GM12865 (cell line): ENCODE measurements at regions not wholly inside any gene's neighbourhood (a gene's known extent, or its start where the extent isn't known, plus 50 kb on each side); places are given as distances from the start of the nearest gene placed in this dataset.

Source experiments
- DNase-seq: peaks from one replicate; pipeline ENCODE4 v3.0.0; 2010; ENCODE audit warnings: low read depth
- H3K4me3 ChIP-seq: 2 replicates; pipeline ENCODE4 v1.5.1; 2011; ENCODE audit warnings: mild to moderate bottlenecking, low read depth, low read length, control low read depth
- TF ChIP-seq, protein P1 (sequence below): IDR thresholded peaks from 2 replicates; pipeline ENCODE4 v1.5.1; 2011; ENCODE audit warnings: low read length, control low read depth, low read depth, inconsistent platforms; ENCODE audit not compliant: insufficient read depth; ENCODE audit errors: missing control alignments

DNA sequence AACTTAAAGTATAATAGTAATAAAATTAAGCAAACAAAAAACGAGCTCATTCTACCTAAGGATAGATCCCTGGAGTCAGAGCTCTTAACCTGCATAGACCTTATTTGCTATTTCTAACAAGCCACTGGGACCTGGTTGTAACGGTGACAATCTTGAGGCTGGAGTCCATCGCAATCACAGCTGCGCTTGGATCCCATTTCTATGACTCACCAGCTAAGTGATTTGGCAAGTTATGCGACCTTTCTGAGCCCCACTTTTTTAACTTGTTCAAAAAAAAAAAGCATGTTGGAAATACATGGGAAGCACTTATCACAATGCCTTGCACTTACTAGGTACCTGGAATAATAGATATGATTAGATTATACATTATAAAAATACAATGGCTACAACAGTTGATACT, 389.5 kb upstream of the CDH4 start:
- TF ChIP-seq, protein P1, sequence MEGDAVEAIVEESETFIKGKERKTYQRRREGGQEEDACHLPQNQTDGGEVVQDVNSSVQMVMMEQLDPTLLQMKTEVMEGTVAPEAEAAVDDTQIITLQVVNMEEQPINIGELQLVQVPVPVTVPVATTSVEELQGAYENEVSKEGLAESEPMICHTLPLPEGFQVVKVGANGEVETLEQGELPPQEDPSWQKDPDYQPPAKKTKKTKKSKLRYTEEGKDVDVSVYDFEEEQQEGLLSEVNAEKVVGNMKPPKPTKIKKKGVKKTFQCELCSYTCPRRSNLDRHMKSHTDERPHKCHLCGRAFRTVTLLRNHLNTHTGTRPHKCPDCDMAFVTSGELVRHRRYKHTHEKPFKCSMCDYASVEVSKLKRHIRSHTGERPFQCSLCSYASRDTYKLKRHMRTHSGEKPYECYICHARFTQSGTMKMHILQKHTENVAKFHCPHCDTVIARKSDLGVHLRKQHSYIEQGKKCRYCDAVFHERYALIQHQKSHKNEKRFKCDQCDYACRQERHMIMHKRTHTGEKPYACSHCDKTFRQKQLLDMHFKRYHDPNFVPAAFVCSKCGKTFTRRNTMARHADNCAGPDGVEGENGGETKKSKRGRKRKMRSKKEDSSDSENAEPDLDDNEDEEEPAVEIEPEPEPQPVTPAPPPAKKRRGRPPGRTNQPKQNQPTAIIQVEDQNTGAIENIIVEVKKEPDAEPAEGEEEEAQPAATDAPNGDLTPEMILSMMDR = no peak
- no peak for DNase-seq
- no peak overlapping the region for H3K4me3 ChIP-seq

DNA sequence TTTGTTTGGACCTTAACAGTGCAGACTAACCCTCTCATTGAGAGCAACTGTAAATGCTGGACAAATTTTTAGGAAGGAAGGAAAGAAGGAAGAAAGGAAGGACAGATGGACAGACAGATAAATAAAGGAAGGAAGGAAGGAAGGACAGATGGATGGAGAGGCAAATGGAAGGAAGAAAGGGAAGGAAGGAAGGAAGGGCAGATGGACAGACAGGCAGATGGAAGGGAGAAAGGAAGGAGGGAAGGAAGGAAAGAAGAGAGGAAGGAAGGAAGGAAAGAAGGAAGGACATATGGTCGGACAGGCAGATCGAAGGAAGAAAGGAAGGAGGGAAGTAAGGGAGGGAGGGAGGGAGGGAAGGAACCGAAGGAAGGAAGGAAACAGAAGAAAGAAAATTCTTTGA, 388.5 kb upstream of the CDH4 start:
- TF ChIP-seq, protein P1 = no peak
- no peak for DNase-seq
- H3K4me3 ChIP-seq = no peak overlapping the region

DNA sequence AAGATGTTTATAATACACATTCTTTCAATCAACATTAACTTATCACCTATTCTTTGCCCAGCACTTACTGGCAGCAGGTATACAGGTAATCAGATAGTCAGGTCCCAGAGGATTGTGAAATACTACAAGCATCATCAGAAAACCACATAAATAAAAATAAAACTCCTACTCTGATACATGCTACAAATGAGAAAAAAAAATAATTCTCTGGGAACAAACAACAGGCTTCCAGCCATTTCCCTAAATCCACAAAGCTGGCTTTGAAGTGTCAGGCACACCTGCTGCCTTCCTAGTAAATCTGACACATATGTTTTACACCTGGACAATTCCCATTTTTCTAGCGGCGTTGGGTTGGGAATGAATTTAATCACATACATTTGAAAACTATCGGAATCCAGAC, 384.5 kb upstream of the CDH4 start:
- H3K4me3 ChIP-seq = no peak overlapping the region
- DNase-seq = no peak

DNA sequence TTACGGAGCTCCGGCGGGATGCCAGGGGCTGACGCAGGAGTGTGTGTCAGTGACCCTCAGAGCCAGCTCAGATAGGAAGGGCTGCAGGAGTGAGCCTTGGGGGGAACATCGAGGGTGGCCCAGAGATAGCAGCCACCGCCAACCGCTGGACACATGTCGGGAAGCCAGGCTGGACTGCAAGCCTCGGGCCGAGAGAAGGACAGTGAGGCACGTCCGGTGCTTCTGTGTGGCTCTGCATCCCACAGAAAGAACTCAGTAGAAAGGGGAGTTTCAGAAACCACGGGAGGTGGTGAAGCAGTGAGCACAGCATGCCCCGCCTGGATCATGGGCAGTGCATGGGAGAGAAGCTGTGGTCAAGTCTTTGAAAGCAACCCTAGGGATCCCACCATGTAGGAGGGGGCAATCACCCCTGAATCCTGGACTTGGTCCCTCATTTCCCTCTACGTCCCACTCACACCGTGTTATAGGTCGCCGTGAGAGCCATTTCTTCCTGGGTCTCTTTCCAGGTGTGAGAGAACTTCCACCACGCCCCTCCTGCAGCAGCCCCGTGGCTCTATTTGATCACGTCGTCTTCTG, 383.7 kb upstream of the CDH4 start:
- DNase-seq = no peak
- H3K4me3 ChIP-seq = no peak overlapping the region
- TF ChIP-seq, protein P1 = no peak

More for the DNA sequence above, 384.5 kb upstream of the CDH4 start:
- TF ChIP-seq, protein P1 = no peak

DNA sequence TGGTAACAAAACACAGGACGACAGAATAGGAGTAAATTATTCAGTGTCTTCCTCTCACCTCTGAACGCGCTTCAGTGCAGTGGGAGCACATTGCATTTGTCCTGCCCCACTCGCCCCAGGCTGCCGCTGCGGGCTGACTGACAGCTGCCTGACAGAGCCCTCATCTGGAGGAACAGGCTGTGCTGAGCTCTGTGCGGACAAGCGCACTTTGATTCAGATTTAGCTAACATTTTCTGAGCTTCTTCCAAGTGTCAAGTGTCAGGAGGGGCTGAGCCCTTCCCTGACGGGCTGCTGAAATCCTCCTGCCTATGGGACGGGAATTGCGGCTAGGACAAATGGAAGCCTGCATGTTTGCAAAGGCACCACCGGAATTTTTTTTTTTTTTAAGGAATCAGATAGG, 383.0 kb upstream of the CDH4 start:
- no peak overlapping the region for H3K4me3 ChIP-seq
- TF ChIP-seq, protein P1 = no peak
- DNase-seq = no peak

DNA sequence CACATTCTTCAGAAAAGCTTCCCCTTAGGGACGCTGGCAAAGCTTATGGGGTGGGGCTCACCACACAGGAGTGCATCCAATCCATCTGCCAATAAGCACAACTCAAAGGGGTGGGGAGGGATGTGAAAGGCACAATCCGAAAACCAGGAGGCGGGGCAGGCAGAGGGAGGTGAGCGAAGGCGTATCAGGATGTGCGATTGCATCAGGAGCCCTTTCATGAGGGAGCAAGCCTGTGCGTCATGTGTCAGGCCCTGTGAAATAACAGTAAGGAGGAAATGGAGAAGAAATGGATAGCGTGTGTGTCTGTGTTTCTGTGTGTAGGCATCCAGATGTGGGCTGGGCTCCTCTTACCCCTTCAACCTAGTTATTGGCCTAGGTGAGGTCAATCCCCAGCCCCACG, 382.4 kb upstream of the CDH4 start:
- no peak for DNase-seq
- TF ChIP-seq, protein P1 = no peak
- no peak overlapping the region for H3K4me3 ChIP-seq

DNA sequence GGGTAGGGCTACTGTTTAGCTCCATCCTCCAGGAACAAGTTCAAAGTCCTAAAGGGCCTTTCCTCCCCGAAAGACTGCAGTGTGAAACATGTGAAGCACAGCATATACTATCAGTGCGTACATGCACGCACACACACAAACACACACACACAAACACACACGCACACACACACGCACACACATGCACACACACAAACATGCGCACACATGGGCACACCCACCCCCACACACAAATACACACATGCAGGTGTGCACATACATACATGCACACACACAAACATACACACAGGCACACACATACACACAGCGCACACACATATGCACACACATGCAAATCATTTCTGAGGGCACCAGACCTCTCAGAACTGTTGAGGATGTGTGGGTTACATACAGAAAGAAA, 382.0 kb upstream of the CDH4 start:
- DNase-seq = no peak
- no peak overlapping the region for H3K4me3 ChIP-seq
- TF ChIP-seq, protein P1 = no peak
